GM19043 (cell line): ENCODE measurements at regions not wholly inside any gene's neighbourhood (a gene's known extent, or its start where the extent isn't known, plus 50 kb on each side); places are given as distances from the start of the nearest gene placed in this dataset.

Experiments used
- ATAC-seq: cut with Tn5 transposase; IDR thresholded peaks from one replicate; pipeline ENCODE4 v1.9.1; 2021; ENCODE audit warnings: low read depth; ENCODE audit not compliant: unreplicated experiment

DNA sequence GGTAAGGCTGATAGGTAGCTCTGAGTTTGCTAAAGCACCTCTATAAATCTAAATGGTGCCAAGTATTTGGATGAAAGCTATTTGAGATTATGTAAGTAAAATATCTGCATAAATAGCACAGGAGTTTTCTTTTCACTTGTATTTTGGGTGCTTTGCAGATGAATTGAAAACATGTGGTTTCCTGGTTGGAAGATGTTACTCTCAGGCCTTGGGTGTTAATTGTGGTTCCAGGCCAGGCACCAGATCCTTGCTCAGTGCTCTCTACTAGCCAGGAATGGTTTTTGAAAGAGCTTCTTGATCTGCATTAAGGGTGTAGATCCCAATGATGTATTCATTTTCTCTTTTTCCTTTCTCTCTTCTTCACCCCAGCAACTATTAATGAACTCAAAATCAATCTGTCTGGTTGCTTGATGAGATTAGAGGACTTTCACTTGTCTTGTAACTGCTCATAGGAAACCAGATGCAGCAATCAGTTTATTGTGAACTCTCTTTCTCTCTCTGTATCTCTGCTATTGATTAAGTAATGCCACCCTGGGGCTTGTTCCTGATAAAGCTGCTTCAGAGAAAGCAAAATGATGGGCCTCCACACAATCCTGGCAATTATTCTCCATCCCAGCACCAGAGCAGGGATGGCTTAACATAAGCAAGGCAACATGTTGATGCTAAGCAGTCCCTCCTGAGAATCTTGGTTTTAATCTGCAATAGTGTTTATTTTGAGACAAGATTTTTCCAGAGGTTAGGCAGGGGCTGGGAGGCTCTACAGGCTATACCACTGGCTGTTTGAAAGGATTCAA lies 147.0 kb upstream of the NTM start:
- no peak for ATAC-seq

DNA sequence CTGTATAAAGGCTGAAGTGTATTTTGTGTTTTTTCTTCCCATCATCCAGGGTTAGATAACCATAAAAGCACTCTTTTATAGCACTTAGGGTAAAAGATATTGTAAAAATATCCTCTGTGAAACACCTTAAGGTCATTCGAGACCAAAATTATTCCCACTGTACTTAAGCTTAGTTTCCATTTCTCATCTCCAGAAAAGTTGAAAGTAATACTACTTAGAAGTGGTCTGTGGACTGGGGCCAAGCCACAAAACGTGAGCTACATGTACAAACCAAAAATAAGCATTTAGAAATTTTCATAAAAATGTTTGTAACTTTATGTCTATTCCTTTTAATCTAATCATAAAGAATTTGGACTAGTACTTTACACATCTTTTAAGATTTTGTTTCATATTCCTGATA lies 142.0 kb upstream of the NTM start:
- ATAC-seq: no peak

- no peak for ATAC-seq
These were observed 141.2 kb upstream of the NTM start for GRCh38 chr11:131229221-131229620.

- no peak for ATAC-seq
These were observed 139.0 kb upstream of the NTM start for GRCh38 chr11:131231317-131231940.

DNA sequence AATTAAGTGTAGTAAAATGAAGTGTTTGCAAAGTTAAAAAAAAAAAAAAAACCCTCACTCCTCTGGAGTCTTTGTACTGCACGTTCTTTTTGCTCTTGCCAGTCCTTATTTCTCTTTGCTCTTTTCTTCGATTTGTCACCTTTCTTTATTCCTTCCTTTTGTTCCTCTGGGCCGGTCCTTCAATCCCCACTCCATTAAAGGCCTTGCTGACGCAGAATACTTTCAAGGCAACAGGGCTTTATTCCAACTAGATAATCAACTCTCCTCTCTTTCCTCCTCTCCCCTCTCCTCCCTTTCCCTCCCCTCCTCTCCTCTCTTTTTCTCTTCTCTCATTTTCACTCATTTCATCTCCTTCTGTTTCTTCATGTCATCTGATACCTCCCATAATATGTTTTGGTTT lies 138.2 kb upstream of the NTM start:
- ATAC-seq: no peak

GRCh38 chr11:131234221-131234620 lies 136.2 kb upstream of the NTM start:
- no peak for ATAC-seq

DNA sequence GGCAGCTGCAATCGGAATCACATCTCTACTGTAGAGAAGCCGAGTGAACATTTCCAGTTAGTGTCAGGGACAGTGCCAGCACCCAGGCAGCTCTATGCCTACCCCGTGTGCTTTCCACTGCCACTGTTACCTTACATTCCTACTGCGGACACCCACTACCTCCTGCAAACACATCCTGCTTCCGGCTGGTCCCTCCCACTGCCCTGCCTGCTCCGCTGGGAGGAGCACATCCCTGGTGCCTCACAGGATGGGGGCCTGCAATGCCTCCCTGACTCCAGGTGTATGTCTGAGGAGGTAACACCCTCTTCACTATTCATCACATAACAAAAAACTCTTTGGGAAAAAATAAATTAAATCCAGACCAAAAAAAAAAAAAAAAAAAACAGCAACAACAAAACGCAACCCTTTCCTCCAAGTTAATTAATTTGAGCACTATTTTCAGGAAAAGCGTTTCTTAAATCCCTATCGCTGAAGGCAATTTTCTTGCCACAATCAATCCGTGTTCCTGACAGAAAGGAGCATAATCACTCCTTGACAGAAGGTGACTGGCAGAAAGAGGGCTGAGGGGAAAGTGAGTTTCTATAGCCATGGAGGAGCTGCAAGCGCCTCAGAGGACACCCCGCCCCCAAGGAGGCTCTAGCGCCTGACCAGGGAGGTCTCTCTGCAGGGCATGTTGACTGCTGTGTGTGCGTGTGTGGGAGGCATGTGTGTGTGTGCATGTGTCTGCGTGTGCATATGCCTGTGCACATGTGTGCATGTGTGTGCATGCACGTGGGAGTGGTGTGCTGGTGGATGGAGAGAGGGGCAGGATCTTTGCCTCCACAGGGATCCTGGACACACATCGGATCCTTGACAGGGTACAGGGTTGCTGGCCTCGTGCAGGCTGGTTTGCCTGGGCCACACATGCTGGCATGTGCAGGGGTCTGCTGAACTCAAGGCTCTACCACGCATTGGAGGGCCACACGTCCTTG lies 134.8 kb upstream of the NTM start:
- ATAC-seq: no peak

DNA sequence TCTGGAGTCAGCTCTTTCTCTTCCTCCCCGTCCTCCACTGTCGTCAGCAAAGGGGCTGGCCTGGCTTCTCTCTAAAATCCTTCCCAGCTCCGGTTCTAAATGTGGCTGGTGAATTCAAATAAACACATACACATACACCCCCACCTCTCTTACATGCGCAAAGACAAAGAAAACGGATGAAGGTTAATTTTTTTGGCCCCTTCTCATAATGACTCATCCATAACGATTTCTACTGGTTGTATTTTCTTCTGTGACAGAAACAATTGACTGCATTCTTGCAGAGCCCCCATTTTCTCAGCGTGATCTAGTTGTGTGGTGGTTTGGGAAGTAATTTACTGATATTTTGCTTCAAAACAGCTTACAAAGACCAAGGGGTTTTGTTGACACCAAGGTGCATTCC lies 130.0 kb upstream of the NTM start:
- no peak for ATAC-seq

DNA sequence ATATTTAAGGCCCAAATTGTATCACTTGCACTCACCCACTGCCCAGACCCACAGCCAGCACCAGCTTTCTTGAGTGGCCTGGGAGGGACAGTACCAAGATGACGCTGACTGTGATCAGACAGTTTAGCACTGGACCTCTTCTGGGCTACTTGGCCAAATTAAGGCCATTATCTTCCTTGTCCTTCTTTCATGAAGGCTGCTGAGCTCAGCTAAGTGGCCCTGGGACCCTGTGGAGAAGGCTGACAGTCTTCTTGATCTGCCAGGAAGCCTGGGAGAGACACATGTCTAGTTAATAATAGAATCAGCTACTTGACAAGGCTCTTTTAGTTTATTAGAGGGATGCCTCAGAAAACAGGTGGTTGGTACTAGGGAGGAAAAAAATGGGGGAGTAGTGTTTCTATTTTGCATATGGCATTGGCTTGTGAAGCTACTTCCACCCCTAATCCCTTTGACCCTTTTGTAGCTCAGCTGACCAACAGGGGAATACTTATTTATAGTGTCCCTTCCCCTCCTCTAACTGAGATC lies 127.9 kb upstream of the NTM start:
- no peak for ATAC-seq

GRCh38 chr11:131246156-131246555 lies 124.3 kb upstream of the NTM start:
- ATAC-seq: no peak

- no peak for ATAC-seq
These were observed 123.8 kb upstream of the NTM start for GRCh38 chr11:131246663-131247062.

GRCh38 chr11:131248588-131248987 lies 121.8 kb upstream of the NTM start:
- no peak for ATAC-seq

- no peak for ATAC-seq
These were observed 117.2 kb upstream of the NTM start for GRCh38 chr11:131253142-131253655.

DNA sequence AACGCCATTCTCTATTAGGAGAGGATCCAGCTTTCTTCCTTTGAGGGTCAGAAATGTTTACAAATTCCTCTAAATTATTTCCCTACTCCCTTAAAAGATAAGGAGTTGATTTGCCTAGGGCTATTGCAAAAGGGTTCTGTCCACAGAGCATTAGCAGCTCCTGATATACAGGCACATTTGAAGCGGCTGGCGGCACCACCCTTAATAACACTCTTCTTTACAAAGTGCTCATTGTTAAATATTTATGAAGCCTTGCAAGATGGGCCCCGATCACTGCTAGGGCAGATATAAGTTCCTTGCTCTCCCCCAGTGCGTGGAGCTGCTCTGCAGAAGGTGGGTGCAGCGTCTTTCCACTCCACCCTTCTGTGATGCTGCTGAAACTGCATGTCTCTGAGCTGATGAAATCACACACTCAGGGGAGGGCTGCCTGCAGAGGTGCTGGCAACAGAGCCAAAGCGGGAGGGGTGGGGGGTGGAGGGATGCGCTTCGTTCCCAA lies 116.7 kb upstream of the NTM start:
- ATAC-seq: no peak

DNA sequence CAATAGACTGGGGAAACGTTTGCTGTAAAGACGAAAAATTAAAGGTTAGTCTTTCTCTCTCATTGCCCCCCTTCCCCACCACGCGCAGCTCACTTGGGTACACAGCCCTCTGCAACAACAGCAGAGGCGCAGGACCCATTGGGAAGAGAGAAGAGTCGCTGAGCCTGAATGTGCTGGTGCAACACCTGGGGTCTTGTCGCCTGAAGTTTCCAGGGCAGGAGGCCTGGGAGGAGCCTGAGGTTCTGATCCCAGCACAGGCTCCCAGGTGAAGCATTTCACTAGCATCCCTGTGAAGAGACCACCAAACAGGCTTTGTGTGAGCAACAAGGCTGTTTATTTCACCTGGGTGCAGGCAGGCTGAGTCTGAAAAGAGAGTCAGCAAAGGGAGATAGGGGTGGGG lies 116.2 kb upstream of the NTM start:
- ATAC-seq: no peak

DNA sequence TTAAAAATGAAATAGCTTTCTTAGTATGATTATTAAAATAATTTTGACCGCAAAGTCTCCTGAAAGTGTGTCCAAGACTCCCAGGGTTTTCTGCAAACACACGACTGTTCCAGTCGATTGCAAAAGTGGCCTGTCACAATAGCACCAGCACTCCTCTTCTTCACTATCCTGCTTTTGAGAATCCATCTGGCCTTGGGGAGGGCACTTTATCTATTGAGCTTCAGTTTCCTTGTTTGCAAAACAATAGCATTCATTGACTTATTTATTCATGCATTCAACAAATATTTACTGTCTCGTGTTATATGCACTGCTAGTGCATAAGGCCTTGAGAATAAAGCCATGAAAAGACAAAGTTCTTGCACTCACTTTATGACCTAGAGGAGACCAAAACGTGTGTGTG lies 96.2 kb upstream of the NTM start:
- no peak for ATAC-seq

GRCh38 chr11:131275580-131275979 lies 94.8 kb upstream of the NTM start:
- ATAC-seq: no peak

DNA sequence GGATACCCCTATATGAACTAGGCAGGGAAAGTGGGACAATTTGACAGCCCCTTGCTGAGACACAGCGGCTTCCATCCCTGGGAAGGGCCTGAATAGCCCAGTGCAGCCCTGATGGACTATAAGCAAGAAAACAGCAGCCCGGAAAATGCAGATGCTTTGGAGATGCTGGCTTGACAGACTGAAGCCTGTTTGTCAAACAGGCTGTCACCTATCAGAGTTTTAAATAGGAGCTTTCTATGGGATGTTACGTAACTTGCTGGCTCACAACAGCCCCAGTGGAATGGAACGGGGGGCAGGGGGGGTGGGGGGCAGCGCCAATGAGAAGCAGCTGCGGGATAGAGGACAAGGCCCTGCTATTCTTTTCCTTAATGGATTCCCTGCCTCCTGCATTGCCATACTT lies 91.9 kb upstream of the NTM start:
- ATAC-seq: no peak

DNA sequence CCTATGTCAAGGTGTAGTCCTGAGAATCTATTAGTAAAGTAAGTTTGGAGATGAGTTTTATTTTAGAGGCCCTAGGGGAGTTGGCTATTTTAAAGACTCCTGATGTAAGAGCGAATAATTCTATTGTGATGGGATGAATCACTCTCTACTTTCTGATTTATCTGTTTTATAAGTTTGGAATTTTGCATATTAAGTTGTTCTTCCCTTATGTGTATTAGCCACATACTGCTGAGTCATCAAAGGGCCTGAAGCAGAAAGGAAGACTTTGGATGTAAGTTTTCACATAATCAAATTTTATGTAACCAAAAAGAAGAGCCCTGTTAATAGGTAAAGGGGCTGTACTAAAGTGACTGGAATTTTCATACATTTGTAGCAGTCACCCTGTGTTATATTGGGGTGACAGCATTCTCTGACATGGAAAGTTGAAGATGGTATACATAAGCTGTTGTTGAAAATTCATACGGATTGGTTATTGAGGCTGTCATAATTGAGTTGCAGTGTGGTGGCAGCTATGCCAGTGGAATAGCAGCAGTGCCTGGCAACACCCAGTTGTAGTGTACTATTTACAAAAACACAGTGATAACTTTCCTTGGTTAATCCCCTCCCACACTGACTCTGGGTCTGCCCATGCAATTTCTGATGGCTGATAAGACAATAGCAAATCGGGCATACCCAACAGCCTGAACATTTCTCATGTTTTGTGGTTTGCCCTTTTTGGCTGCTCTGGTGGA lies 90.6 kb upstream of the NTM start:
- ATAC-seq: no peak

DNA sequence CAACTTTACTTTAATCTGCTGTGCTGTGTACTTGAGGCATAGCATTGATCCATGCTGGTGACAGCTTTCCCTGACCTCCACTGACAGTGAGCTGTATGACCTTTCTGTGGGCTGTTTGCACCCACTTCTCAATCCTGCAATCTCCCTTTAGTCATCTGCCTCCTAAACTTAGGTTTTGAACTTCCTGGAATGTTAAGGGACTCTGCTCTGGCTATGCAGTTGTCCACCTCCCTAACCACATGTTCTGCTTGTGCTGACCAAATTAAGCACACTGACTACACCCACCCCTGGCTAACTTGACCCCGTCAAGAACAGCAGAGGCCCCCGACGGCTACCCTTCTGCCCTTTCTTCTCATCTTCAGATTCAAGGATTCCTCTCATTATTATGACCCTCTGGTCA lies 89.1 kb upstream of the NTM start:
- no peak for ATAC-seq
